LNCAP (cell line): ENCODE measurements at regions not wholly inside any gene's neighbourhood (a gene's known extent, or its start where the extent isn't known, plus 50 kb on each side); places are given as distances from the start of the nearest gene placed in this dataset.

Experiments used
- TF ChIP-seq, protein P1 (sequence below): fragments of 450-650 bp; IDR thresholded peaks from 2 replicates; pipeline ENCODE4 v1.5.1; 2017; ENCODE audit warnings: mild to moderate bottlenecking

DNA sequence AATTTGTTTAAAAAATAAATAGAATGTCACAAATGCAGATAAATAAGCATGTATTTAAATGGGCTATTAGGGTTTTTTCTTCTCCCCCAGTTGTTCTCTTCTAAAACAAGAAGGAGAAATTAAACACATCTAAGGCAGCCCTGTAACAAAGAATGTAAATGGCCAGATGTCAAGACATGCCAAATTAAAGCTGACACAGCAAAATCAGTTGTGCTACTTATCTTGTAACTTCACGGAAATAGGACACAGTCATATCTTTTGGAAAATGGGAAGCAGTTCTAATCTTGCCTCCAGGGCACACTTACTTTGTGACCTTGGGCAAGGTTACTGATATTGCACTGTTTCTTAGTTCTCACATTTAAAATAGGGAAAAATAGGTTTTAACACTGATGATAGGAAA lies 200.1 kb upstream of the NRXN1 start:
- TF ChIP-seq, protein P1, sequence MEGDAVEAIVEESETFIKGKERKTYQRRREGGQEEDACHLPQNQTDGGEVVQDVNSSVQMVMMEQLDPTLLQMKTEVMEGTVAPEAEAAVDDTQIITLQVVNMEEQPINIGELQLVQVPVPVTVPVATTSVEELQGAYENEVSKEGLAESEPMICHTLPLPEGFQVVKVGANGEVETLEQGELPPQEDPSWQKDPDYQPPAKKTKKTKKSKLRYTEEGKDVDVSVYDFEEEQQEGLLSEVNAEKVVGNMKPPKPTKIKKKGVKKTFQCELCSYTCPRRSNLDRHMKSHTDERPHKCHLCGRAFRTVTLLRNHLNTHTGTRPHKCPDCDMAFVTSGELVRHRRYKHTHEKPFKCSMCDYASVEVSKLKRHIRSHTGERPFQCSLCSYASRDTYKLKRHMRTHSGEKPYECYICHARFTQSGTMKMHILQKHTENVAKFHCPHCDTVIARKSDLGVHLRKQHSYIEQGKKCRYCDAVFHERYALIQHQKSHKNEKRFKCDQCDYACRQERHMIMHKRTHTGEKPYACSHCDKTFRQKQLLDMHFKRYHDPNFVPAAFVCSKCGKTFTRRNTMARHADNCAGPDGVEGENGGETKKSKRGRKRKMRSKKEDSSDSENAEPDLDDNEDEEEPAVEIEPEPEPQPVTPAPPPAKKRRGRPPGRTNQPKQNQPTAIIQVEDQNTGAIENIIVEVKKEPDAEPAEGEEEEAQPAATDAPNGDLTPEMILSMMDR: no peak

DNA sequence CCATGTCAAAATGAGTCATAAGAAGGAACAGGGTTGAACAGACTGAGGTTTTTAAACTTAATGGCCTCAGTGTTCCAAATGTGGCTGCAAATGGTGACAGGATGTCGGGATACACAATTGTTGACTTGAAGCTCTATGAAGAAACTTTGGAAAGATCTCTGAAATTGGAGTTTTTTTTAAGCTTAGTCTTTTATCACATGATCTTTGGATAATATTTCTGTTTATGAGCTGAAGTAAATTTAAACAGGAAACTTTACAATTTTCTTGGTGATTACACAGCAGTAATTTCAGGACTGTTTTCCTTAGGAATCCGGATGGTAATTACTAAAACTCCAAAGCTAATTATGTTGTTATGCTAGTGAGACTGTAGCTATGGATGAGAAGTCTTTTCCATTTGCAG lies 199.1 kb upstream of the NRXN1 start:
- TF ChIP-seq, protein P1: no peak

- TF ChIP-seq, protein P1: no peak
Measured at GRCh38 chr2:51225377-51225776, 193.4 kb upstream of the NRXN1 start.

DNA sequence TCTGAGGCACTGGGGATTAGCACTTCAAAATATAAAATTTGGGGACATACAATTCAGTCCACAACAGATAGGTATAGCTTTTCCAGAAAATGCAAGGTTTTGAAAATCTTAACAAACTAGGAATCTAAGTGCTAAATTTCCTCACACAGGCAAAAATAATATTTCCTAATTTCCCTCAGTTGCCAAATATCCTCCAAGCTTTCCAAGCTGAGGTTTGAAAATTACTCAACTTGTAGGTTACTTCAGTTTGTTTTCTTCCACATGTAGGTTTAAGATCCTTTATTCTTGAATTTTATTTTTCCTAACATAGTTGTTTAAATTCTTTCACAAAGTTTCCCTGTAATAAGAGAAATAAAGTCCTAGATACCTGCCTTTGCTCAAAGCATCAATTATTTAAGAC lies 192.9 kb upstream of the NRXN1 start:
- TF ChIP-seq, protein P1: no peak

- TF ChIP-seq, protein P1: no peak
Measured at GRCh38 chr2:51222106-51222505, 190.2 kb upstream of the NRXN1 start.

DNA sequence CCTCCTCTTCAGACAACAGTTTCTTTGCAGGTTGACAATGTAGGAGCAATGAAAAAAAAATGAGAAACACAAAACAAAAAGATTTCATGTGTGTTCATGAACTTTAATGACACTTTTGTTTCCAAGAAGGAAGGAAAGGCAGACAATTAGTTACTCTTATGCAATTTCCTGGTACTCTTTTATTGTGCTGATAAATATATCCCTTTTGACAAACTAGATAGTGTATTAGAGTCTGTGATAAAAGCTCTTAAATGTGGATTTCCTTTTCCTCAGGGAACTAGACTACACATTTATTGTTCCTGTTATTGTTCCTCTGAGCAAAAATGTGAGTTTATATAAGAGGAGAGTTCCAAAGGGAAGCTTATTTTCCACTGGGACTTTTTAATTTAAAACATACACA lies 188.7 kb upstream of the NRXN1 start:
- TF ChIP-seq, protein P1: no peak

GRCh38 chr2:51220080-51220479 lies 188.1 kb upstream of the NRXN1 start:
- TF ChIP-seq, protein P1: no peak

- TF ChIP-seq, protein P1: no peak
Measured at GRCh38 chr2:51219468-51219867, 187.5 kb upstream of the NRXN1 start.
